ENCODE measurements at regions not wholly inside any gene's neighbourhood (a gene's known extent, or its start where the extent isn't known, plus 50 kb on each side); places are given as distances from the start of the nearest gene placed in this dataset.
A peak's percentile ranks its signal among the peaks of the same experiment; 100 is the strongest.
"Not testable (repeated sequence)": the region's sequence is repeated elsewhere in the genome, so short reads cannot be mapped to it uniquely, and the experiment has no call there.

DNA sequence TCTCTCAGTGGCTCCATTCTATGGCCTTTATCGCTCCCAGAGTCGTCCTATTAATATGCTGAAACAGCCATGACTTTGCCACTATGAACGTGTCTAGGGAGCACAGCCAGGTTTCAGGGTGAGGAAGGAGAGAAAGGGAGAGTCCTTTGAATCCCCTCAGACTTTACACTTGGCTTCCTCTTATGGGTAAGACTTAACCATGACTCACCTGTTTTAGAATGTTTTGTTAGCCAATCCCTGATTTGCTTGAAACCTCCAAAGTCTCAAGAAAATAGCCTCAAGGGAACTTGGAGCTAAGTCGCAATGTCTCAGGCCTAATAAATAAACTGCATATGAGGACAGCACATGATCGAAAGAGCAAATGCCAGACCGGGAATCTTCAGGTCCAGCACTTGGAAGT is 131.2 kb upstream of the RCN1 start:
- no peak for DNase-seq (ENCODE audit: low read depth in 4 of 4, low spot score in 1 of 4)

DNA sequence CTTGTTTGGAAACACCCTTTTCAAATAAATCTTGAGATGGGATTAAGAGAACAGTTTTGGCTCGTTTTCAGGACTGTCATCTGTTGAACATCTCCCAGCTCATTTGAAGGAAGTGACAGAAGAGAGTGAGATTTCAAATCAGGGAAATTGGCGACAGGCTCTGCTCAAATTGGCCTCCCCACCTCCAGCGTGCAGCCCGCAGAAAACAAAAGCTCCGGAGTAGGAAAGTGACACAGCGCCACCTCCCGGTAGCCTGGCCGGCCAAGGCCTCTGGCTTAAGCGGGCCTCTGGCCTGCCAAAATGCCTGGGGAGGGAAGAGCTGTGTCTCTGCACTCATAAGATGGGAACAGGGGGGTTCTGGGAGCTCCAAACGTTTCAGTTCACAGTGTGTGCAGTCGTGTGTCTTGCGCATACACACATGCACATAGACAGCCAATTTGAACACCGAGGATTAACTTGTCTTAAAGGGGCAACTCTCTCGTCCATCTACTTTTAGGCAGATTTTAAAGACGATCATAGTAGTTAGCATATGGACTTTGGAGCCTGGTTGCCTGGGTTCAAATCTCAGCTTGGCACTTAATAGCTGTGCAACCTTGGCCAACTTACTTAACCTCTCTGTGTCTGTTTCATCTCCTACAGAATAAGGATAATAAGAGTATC is 132.7 kb upstream of the RCN1 start:
- DNase-seq (ENCODE audit: low read depth in 4 of 4, low spot score in 1 of 4), result peak; percentile 26 to 45 (median 36)

- no peak for DNase-seq (ENCODE audit: low read depth in 4 of 4, low spot score in 1 of 4)
Observed at GRCh38 chr11:31957674-31958073, 133.2 kb upstream of the RCN1 start.

GRCh38 chr11:31956310-31956709 is 134.6 kb upstream of the RCN1 start:
- DNase-seq (ENCODE audit: low read depth in 4 of 4, low spot score in 1 of 4), result no peak

GRCh38 chr11:31955838-31956237 is 135.0 kb upstream of the RCN1 start:
- DNase-seq (ENCODE audit: low read depth in 4 of 4, low spot score in 1 of 4), result no peak

DNA sequence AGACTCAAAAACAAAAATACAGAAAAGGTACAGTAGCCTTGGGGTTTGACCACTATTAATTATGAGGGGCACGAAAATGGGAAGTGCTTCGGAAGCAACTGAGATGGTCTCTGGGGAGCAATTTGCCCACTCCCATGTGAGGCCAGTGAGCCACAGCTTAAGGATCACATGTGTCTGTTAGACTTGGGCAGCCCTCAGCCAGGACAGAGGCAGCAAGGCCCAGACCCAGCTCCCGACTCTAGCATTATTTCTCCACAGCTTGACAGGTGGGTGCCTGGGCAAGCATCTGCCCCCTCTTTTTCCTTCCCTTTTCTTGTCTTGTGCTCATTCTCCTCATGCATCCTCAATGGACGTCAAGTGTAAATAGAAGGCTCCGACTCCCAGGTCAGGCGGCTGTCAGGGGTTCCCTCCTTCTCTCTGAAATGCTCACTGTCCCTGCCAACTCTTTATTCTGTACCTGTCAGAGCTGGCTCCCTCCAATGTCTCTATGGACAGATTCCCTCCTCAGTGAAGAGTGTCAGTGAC is 137.0 kb upstream of the RCN1 start:
- DNase-seq (ENCODE audit: low read depth in 4 of 4, low spot score in 1 of 4), result no peak

DNA sequence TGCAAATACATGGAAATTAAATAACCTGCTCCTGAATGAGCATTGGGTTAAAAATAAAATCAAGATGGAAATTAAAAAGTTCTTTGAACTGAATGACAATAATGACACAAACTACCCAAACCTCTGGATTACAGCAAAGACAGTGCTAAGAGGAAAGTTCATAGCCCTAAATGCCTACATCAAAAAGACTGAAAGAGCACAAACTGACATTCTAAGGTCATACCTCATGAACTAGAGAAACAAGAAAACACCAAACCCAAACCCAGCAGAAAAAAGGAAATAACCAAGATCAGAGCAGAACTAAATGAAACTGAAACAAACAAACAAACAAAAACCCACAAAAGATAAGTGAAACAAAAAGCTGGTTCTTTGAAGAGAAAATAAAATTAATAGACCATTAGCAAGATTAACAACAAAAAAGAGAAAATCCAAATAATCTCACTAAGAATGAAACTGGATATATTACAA is 138.6 kb upstream of the PAX6 start:
- not testable (repeated sequence) for DNase-seq (ENCODE audit: low read depth in 4 of 4, low spot score in 1 of 4)

GRCh38 chr11:31947051-31947450 is 135.9 kb upstream of the PAX6 start:
- DNase-seq (ENCODE audit: low read depth in 4 of 4, low spot score in 1 of 4), result no peak

GRCh38 chr11:31943056-31943780 is 132.1 kb upstream of the PAX6 start:
- no peak for DNase-seq (ENCODE audit: low read depth in 4 of 4, low spot score in 1 of 4)

GRCh38 chr11:31940371-31941037 is 129.4 kb upstream of the PAX6 start:
- DNase-seq (ENCODE audit: low read depth in 4 of 4, low spot score in 1 of 4), result no peak

GRCh38 chr11:31939004-31939403 is 127.9 kb upstream of the PAX6 start:
- DNase-seq (ENCODE audit: low read depth in 4 of 4, low spot score in 1 of 4), result no peak

- no peak for DNase-seq (ENCODE audit: low read depth in 4 of 4, low spot score in 1 of 4)
Observed at GRCh38 chr11:31936312-31936711, 125.2 kb upstream of the PAX6 start.

DNA sequence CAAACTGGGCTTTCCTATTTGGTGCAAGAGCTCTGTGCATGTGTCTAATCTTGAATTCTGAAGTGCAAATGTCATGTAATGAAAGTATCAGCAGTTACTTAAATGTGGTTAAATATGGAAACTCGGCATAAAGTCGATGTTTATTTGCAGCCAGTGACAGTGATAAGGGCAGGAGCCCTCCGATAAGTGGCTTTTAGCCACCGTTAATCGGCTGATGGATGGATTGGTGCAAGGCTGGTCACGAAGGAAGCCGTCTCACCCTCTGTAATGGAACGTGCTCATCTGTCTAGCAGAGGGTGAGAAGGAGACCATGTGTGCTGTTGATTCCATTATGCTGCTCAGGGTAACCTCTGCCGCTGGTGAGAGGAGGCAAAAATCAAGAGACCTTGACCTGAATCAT is 121.8 kb upstream of the PAX6 start:
- DNase-seq (ENCODE audit: low read depth in 4 of 4, low spot score in 1 of 4), result no peak

GRCh38 chr11:31927982-31928381 is 116.9 kb upstream of the PAX6 start:
- no peak for DNase-seq (ENCODE audit: low read depth in 4 of 4, low spot score in 1 of 4)

DNA sequence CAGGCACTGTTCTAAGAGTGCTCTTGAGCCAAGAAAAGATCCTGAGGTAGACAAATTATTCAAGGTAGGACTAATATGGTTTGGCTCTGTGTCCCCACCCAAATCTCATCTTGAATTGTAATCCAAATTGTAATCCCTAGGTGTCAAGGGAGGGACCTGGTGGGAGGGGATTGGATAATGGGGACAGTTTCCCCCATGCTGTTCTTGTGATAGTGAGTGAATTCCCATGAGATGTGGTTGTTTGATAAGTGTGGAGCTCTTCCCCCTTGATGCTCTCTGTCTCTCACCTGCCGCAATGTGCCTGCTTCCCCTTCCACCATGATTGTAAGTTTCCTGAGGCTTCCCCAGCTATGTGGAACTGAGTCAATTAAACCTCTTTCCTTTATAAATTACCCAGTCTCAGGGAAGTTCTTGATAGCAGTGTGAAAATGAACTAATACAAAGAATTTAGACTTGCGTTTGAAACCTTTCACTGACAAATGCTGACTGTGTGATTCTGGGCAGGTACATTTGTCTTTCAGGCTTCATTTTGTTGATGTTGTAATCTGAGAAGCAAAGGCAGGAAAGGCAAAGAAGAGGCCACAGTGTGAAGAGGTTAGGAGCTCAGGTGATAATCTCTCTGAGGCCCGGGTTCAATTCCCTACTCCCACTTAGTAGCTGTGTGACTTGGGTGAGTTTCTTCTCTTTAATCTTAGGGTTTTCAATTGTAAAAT is 115.8 kb upstream of the PAX6 start:
- no peak for DNase-seq (ENCODE audit: low read depth in 4 of 4, low spot score in 1 of 4)

DNA sequence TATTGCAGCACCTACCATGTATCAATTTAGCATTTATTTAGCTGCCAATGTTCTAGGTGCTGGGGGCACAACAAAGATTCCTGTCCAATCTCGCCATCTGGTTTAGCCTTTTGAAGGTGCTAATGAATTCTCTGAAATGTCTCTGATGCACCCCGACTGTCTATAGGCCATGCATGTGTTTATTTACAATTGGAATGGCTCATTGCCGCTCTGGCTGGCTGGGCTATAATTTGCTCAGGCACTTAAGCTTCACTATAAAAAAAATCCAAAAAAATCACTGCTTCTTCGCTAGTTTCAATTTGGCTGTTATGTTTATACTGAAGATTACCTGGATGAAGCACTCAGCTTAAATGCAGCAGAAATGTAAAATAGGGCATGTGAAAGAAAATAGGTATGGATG is 115.0 kb upstream of the PAX6 start:
- DNase-seq (ENCODE audit: low read depth in 4 of 4, low spot score in 1 of 4), result no peak

- DNase-seq (ENCODE audit: low read depth in 4 of 4, low spot score in 1 of 4), result no peak
Observed at GRCh38 chr11:31922450-31922849, 111.3 kb upstream of the PAX6 start.

DNA sequence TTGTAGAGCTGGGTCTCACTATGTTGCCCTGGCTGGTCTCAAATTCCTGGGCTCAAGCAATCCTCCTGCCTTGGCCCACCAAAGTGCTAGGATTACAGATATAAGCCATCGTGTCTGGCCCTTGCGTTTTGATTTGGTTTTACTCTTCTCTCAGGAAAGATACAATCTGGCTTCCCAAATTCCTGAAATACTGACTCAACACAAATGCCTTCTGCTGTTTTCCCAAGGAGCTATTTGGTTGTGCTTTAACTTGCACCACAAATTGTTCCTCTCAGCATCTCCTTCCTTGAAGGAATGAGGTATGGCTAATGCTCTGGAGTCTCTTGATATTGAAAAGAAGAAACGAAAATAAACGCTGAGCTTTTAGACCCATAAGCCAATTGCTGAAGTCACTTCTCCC is 110.0 kb upstream of the PAX6 start:
- DNase-seq (ENCODE audit: low read depth in 4 of 4, low spot score in 1 of 4), result no peak

DNA sequence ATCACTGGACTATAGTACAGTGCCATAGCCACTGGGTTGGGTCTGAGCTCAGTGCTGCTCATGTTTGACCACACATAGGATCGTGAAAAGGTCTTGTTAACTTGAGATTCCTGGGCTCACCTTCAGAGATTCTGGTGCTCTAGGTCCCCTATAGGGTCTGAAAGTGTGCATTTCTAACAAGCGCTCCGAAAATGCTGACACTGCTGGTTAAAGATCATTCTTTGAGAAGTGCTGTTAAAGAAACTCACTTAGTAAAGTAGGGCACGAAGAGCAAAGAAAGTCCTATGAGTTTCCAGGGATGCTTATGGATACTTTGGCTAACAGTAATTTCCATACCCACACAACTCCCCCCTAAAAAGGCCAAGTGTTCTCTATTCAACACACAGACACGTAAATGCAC is 108.1 kb upstream of the PAX6 start:
- DNase-seq (ENCODE audit: low read depth in 4 of 4, low spot score in 1 of 4), result no peak

- DNase-seq (ENCODE audit: low read depth in 4 of 4, low spot score in 1 of 4), result no peak
Observed at GRCh38 chr11:31915867-31916266, 104.7 kb upstream of the PAX6 start.

GRCh38 chr11:31913985-31914384 is 102.9 kb upstream of the PAX6 start:
- DNase-seq (ENCODE audit: low read depth in 4 of 4, low spot score in 1 of 4), result no peak

Measured in stimulated activated CD4-positive, alpha-beta T cell treated with anti-CD3 and anti-CD28 coated beads, Interleukin-1b, Interleukin-23, amount 100 ng/mL, for 24 hours (primary cell).